ENCODE measurements at regions not wholly inside any gene's neighbourhood (a gene's known extent, or its start where the extent isn't known, plus 50 kb on each side); places are given as distances from the start of the nearest gene placed in this dataset.

DNA sequence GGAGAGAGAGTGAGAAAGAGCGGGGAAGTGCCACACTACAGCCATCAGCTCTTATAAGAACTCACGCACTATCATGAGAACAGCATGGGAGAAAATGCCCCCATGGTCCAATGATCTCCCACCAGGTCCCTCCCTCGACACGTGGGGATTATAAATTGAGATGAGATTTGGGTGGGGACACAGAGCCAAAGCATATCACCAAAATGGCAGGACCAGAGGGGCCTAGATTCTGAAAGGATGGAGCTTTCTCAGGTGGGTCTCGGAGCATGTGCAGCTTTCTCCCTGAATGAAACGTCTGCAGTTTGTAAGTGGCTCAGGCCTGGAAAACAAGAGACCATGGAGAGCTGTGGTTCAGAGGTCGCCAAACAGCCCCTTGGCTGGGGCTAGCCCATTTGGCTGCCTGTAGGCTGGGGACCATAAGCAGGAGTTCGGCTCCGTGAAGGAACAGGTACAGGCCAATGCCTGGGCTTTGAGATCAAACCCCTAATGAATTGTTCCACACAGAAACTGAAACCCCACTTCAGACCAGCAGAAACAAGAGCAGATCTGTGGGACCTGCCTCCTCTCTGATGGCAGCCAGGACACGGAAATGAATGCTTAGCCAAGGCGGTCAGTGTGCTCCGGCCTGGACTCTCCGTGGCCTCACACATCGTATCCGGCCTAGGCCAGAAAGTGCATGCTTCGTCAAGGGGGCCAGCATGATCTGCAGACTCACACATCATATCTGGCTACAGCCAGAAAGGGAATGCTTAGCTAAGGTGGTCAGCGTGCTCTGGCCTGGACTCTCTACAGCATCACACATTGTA is 111.2 kb upstream of the TMEM18 start:
- Histone ChIP-seq H2BK20ac (ENCODE audit: low read depth, low read length, poor library complexity, severe bottlenecking) (no peak overlapping the region), H3K18ac (ENCODE audit: insufficient read length, low read depth, low read length) (no peak overlapping the region), H3K4me1 (ENCODE audit: insufficient read depth, low read length) (no peaks in the 10 kb centered on the region), H2BK5ac (ENCODE audit: insufficient read length, low read length) (no peak overlapping the region), H3K9me3 (ENCODE audit: control insufficient read depth, low read depth, low read length) (peaks cover 5% of the 10 kb centered on the region), H3K79me2 (ENCODE audit: insufficient read depth, low read length) (no peaks in the 10 kb centered on the region), H3K23me2 (ENCODE audit: insufficient read length, low read depth, low read length, poor library complexity, severe bottlenecking) (no peaks in the 10 kb centered on the region), H3K27ac (ENCODE audit: insufficient read length, low read depth, low read length) (no peak overlapping the region), H3K79me1 (ENCODE audit: insufficient read depth, low read depth, low read length, poor library complexity, severe bottlenecking) (no peaks in the 10 kb centered on the region), H3K4ac (ENCODE audit: low read depth, low read length) (no peak overlapping the region), H2BK15ac (ENCODE audit: low read depth, low read length) (no peak overlapping the region), H4K91ac (ENCODE audit: insufficient read length, low read depth, low read length) (no peak overlapping the region), H2AK5ac (ENCODE audit: insufficient read length, low read length) (no peak overlapping the region), H3K23ac (ENCODE audit: insufficient read length, low read depth, low read length) (no peak overlapping the region), H3K4me2 (ENCODE audit: insufficient read depth, insufficient read length, low read length) (no peak overlapping the region), H3T11ph (ENCODE audit: low read length) (no peak overlapping the region), H4K5ac (ENCODE audit: insufficient read length, low read depth, low read length) (no peak overlapping the region), H3K9ac (ENCODE audit: extremely low read depth, insufficient read length, low read length) (no peak overlapping the region), H2AFZ (ENCODE audit: low read length) (no peak overlapping the region), H4K20me1 (ENCODE audit: control insufficient read depth, insufficient read depth, insufficient read length) (no peaks in the 10 kb centered on the region), H2BK12ac (ENCODE audit: insufficient read length, low read depth, low read length) (no peak overlapping the region), H3K56ac (ENCODE audit: insufficient read length, low read depth, low read length) (no peak overlapping the region), H3K14ac (ENCODE audit: insufficient read depth, low read length) (no peak overlapping the region; the same call in 1 of the 2 replicates), H3K27me3 (ENCODE audit: insufficient read depth, low read length) (no peaks in the 10 kb centered on the region), H4K8ac (replicated peaks; ENCODE audit: insufficient read length, low read depth, low read length) (no peak overlapping the region), H2BK120ac (ENCODE audit: low read depth, low read length, poor library complexity, severe bottlenecking) (no peak overlapping the region)
- no CpG with 5 or more reads among the region's 17 CpGs for WGBS (ENCODE audit: extremely low coverage, insufficient read length, low lambda C conversion rate)
- Mint-ChIP-seq H3K27ac (no peak overlapping the region; a peak in 1 of 7 replicates), H3K36me3 (ENCODE audit: insufficient read depth in 1 of 3, low read depth in 3 of 3) (peaks cover 0 to 19% (median 5%) of the 10 kb centered on the region in 3 experiments; a peak in 5 of 7 replicates), H3K27me3 (ENCODE audit: low read depth) (peaks cover 8% of the 10 kb centered on the region; the same call in 1 of the 2 replicates), H3K9me3 (peaks cover 12 to 23% of the 10 kb centered on the region in 2 experiments), H3K4me3 (no peak overlapping the region; a peak in 1 of 5 replicates), H3K4me1 (no peaks in the 10 kb centered on the region)
- TF ChIP-seq, protein P1, sequence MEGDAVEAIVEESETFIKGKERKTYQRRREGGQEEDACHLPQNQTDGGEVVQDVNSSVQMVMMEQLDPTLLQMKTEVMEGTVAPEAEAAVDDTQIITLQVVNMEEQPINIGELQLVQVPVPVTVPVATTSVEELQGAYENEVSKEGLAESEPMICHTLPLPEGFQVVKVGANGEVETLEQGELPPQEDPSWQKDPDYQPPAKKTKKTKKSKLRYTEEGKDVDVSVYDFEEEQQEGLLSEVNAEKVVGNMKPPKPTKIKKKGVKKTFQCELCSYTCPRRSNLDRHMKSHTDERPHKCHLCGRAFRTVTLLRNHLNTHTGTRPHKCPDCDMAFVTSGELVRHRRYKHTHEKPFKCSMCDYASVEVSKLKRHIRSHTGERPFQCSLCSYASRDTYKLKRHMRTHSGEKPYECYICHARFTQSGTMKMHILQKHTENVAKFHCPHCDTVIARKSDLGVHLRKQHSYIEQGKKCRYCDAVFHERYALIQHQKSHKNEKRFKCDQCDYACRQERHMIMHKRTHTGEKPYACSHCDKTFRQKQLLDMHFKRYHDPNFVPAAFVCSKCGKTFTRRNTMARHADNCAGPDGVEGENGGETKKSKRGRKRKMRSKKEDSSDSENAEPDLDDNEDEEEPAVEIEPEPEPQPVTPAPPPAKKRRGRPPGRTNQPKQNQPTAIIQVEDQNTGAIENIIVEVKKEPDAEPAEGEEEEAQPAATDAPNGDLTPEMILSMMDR (conservative IDR thresholded peaks at IDR 0.05), result no peak
- no peak for DNase-seq

Measured in H9 (cell line).